Neural cell (in vitro differentiated cells): ENCODE measurements at regions not wholly inside any gene's neighbourhood (a gene's known extent, or its start where the extent isn't known, plus 50 kb on each side); places are given as distances from the start of the nearest gene placed in this dataset.

Experiments used
- H2AFZ ChIP-seq: fragments of 200-600, 300-800 bp; sonication (generic), shearing (Covaris generic); 2 replicates; pipeline ENCODE4 v1.6.0; 2014; ENCODE audit warnings: low read depth, mild to moderate bottlenecking, antibody characterized with exemption, low read length, moderate library complexity
- H3F3A ChIP-seq: fragments of 200-600 bp; shearing (Covaris generic); 2 replicates; pipeline ENCODE4 v1.6.1; 2016; ENCODE audit warnings: mild to moderate bottlenecking, moderate library complexity, mixed read lengths, antibody characterized with exemption, low read length; ENCODE audit not compliant: insufficient read depth, poor library complexity, severe bottlenecking
- H3K27ac ChIP-seq: fragments of 200-600, 300-800 bp; sonication (generic), shearing (Covaris generic); 2 replicates; pipeline ENCODE4 v1.5.1; 2014; ENCODE audit warnings: mild to moderate bottlenecking, low read length, moderate library complexity
- H3K27me3 ChIP-seq: fragments of 300-800, 200-600 bp; sonication (generic), shearing (Covaris generic); 2 replicates; pipeline ENCODE4 v1.6.0; 2014; ENCODE audit warnings: mild to moderate bottlenecking, low read depth, low read length, moderate library complexity; ENCODE audit not compliant: insufficient read depth
- H3K36me3 ChIP-seq: fragments of 300-800, 200-600 bp; sonication (generic), shearing (Covaris generic); 2 replicates; pipeline ENCODE4 v1.5.1; 2014; ENCODE audit warnings: mild to moderate bottlenecking, antibody characterized with exemption, low read length, moderate library complexity; ENCODE audit not compliant: insufficient read depth
- H3K4me2 ChIP-seq: fragments of 300-800, 200-600 bp; sonication (generic), shearing (Covaris generic); 2 replicates; pipeline ENCODE4 v1.6.0; 2014; ENCODE audit warnings: mild to moderate bottlenecking, low read length
- H3K4me3 ChIP-seq: fragments of 300-800, 200-600 bp; sonication (generic), shearing (Covaris generic); 2 replicates; pipeline ENCODE4 v1.5.1; 2014; ENCODE audit warnings: mild to moderate bottlenecking, low read length, moderate library complexity
- H3K79me2 ChIP-seq: fragments of 200-600 bp; shearing (Covaris generic); replicated peaks from 2 replicates; pipeline ENCODE4 v1.6.0; 2014; ENCODE audit warnings: mild to moderate bottlenecking, low read length, moderate library complexity; ENCODE audit not compliant: insufficient read depth
- H3K9ac ChIP-seq: fragments of 300-800, 200-600 bp; sonication (generic), shearing (Covaris generic); 2 replicates; pipeline ENCODE4 v1.6.1; 2016; ENCODE audit warnings: mild to moderate bottlenecking, low read length, mixed read lengths
- H3K9me2 ChIP-seq: fragments of 200-600 bp; shearing (Covaris generic); 2 replicates; pipeline ENCODE4 v1.6.1; 2016; ENCODE audit warnings: mild to moderate bottlenecking, low read length, mixed read lengths; ENCODE audit not compliant: insufficient read depth
- H3K9me3 ChIP-seq: fragments of 200-600, 300-800 bp; sonication (generic), shearing (Covaris generic); 2 replicates; pipeline ENCODE4 v1.6.1; 2016; ENCODE audit warnings: mild to moderate bottlenecking, mixed run types, low read length, moderate library complexity, mixed read lengths
- H4K20me1 ChIP-seq: fragments of 200-600 bp; shearing (Covaris generic); 2 replicates; pipeline ENCODE4 v1.6.1; 2016; ENCODE audit warnings: mild to moderate bottlenecking, mixed run types; ENCODE audit not compliant: insufficient read depth
- CTCF ChIP-seq: fragments of 450-650 bp; IDR thresholded peaks from 2 replicates; pipeline ENCODE4 v1.5.1; 2014; ENCODE audit warnings: antibody characterized with exemption, mild to moderate bottlenecking, moderate library complexity; ENCODE audit not compliant: poor library complexity, severe bottlenecking
- EP300 ChIP-seq: fragments of 450-650 bp; conservative IDR thresholded peaks from 2 replicates; pipeline ENCODE4 v1.6.1; 2014; ENCODE audit warnings: antibody characterized with exemption, mild to moderate bottlenecking, moderate library complexity; ENCODE audit not compliant: poor library complexity, severe bottlenecking
- EZH2 ChIP-seq: fragments of 200-600, 300-800 bp; shearing (Covaris generic), sonication (generic); IDR thresholded peaks from 2 replicates; pipeline ENCODE4 v1.6.1; 2014; ENCODE audit warnings: antibody characterized with exemption, low read length, borderline replicate concordance, mild to moderate bottlenecking; ENCODE audit not compliant: insufficient read depth, poor library complexity, severe bottlenecking
- MXI1 ChIP-seq: fragments of 450-650 bp; conservative IDR thresholded peaks from 2 replicates; pipeline ENCODE4 v1.6.1; 2014; ENCODE audit warnings: antibody characterized with exemption, mild to moderate bottlenecking; ENCODE audit not compliant: poor library complexity, severe bottlenecking
- POLR2AphosphoS5 ChIP-seq: IDR thresholded peaks from 2 replicates; pipeline ENCODE4 v1.6.1; 2012
- RAD21 ChIP-seq: fragments of 450-650 bp; conservative IDR thresholded peaks from 2 replicates; pipeline ENCODE4 v1.6.1; 2014; ENCODE audit warnings: antibody characterized with exemption, mild to moderate bottlenecking, moderate library complexity
- REST ChIP-seq: IDR thresholded peaks from 2 replicates; pipeline ENCODE4 v1.6.1; 2012; ENCODE audit warnings: borderline replicate concordance
- SMC3 ChIP-seq: fragments of 450-650 bp; conservative IDR thresholded peaks from 2 replicates; pipeline ENCODE4 v1.6.1; 2014; ENCODE audit warnings: antibody characterized with exemption, mild to moderate bottlenecking, moderate library complexity; ENCODE audit not compliant: poor library complexity
- TAF1 ChIP-seq: IDR thresholded peaks from 2 replicates; pipeline ENCODE4 v1.6.1; 2012; ENCODE audit warnings: low read depth

- Histone ChIP-seq H3K4me2 (no peak overlapping the region), H3K79me2 (no peaks in the 10 kb centered on the region), H3K9ac (no peak overlapping the region), H2AFZ (no peak overlapping the region), H3K36me3 (no peaks in the 10 kb centered on the region), H3K9me3 (no peaks in the 10 kb centered on the region), H3K27me3 (no peaks in the 10 kb centered on the region), H3K4me3 (no peak overlapping the region), H3K9me2 (no peaks in the 10 kb centered on the region), H3K27ac (no peak overlapping the region), H3F3A (no peaks in the 10 kb centered on the region), H4K20me1 (no peaks in the 10 kb centered on the region)
- no peak for TF ChIP-seq SMC3
- no peak for TF ChIP-seq TAF1
- no peak for TF ChIP-seq EZH2
- TF ChIP-seq REST = no peak
- no peak for TF ChIP-seq POLR2AphosphoS5
- no peak for TF ChIP-seq RAD21
- TF ChIP-seq EP300 = no peak
- TF ChIP-seq CTCF = no peak
- no peak for TF ChIP-seq MXI1
These were observed 527.0 kb upstream of the CLINT1 start for GRCh38 chr5:158385982-158386381.

GRCh38 chr5:158384535-158385481 lies 525.9 kb upstream of the CLINT1 start:
- no peaks in the 10 kb centered on the region for H4K20me1 ChIP-seq
- no peak overlapping the region for H3K4me2 ChIP-seq
- H3F3A ChIP-seq = no peaks in the 10 kb centered on the region
- H3K27ac ChIP-seq = no peak overlapping the region
- H3K79me2 ChIP-seq = no peaks in the 10 kb centered on the region
- no peak for TF ChIP-seq POLR2AphosphoS5
- no peak for TF ChIP-seq EZH2
- TF ChIP-seq TAF1 = no peak
- no peak for TF ChIP-seq REST
- no peak for TF ChIP-seq MXI1
- H3K27me3 ChIP-seq = no peaks in the 10 kb centered on the region
- no peak overlapping the region for H3K9ac ChIP-seq
- H3K9me2 ChIP-seq = no peaks in the 10 kb centered on the region
- no peaks in the 10 kb centered on the region for H3K9me3 ChIP-seq
- no peak overlapping the region for H3K4me3 ChIP-seq
- H3K36me3 ChIP-seq = no peaks in the 10 kb centered on the region
- H2AFZ ChIP-seq = no peak overlapping the region
